Vagina (tissue), 2 donors: ENCODE measurements at regions not wholly inside any gene's neighbourhood (a gene's known extent, or its start where the extent isn't known, plus 50 kb on each side); places are given as distances from the start of the nearest gene placed in this dataset.

Source experiments
- CTCF ChIP-seq, 3 experiments: fragments of 450-650 bp in 2 of 3; fragments of 200-600 bp in 1 of 3; sonication (generic) in 1 of 3; IDR thresholded peaks; one replicate each; pipeline ENCODE4 v1.5.1; 2017 to 2019; ENCODE audit warnings: antibody characterized with exemption in 3 of 3, mild to moderate bottlenecking in 2 of 3, moderate library complexity in 2 of 3
- POLR2AphosphoS5 ChIP-seq, 2 donors: sonication (generic); formaldehyde crosslinking; IDR thresholded peaks; one replicate each; pipeline ENCODE4 v1.9.0; 2017; ENCODE audit warnings: antibody characterized with exemption in 2 of 2, mild to moderate bottlenecking in 2 of 2, low read depth in 1 of 2; ENCODE audit not compliant: insufficient read depth in 1 of 2

GRCh38 chr7:118029826-118030422 is 154.0 kb upstream of the LSM8 start:
- TF ChIP-seq POLR2AphosphoS5 (IDR thresholded peaks at IDR 0.05; ENCODE audit: insufficient read depth in 1 of 2, low read depth in 1 of 2) (no peak), CTCF (IDR thresholded peaks at IDR 0.05) (no peak)
